Vagina (tissue), 2 donors: ENCODE measurements at regions not wholly inside any gene's neighbourhood (a gene's known extent, or its start where the extent isn't known, plus 50 kb on each side); places are given as distances from the start of the nearest gene placed in this dataset.

Experiments used
- DNase-seq, 2 donors: peaks; one replicate each; pipeline ENCODE4 v3.0.0-alpha.2; 2017; ENCODE audit errors: extremely low spot score in 2 of 2
- H3K27ac ChIP-seq: fragments of 200-600 bp; sonication (generic); one replicate; pipeline ENCODE4 v1.5.1; 2019
- H3K27me3 ChIP-seq: fragments of 200-600 bp; sonication (generic); one replicate; pipeline ENCODE4 v1.5.1; 2019
- H3K36me3 ChIP-seq, 2 donors: fragments of 200-600 bp; sonication (generic); one replicate each; pipeline ENCODE4 v1.5.1; 2017 to 2019
- H3K4me1 ChIP-seq: fragments of 200-600 bp; sonication (generic); one replicate; pipeline ENCODE4 v1.5.1; 2019
- H3K4me3 ChIP-seq, 2 donors: fragments of 200-600 bp; sonication (generic); 1 replicate in 1 of 2; 2 replicates in 1 of 2; pipeline ENCODE4 v1.5.1; 2016 to 2019
- H3K9me3 ChIP-seq: fragments of 200-600 bp; sonication (generic); one replicate; pipeline ENCODE4 v1.5.1; 2019
- POLR2A ChIP-seq, 2 donors: fragments of 450-650 bp; IDR thresholded peaks; one replicate each; pipeline ENCODE4 v1.6.1; 2017; ENCODE audit warnings: antibody characterized with exemption in 2 of 2, mild to moderate bottlenecking in 2 of 2, moderate library complexity in 2 of 2
- POLR2AphosphoS5 ChIP-seq, 2 donors: sonication (generic); formaldehyde crosslinking; IDR thresholded peaks; one replicate each; pipeline ENCODE4 v1.9.0; 2017; ENCODE audit warnings: antibody characterized with exemption in 2 of 2, mild to moderate bottlenecking in 2 of 2, low read depth in 1 of 2; ENCODE audit not compliant: insufficient read depth in 1 of 2
- intact Hi-C: fragments of 100-400 bp; cut with DNase I; formaldehyde crosslinking; loops from one replicate; pipeline ENCODE4 v1.15.1; 2023
- TF ChIP-seq, protein P1 (sequence below), 3 experiments: fragments of 450-650 bp in 2 of 3; fragments of 200-600 bp in 1 of 3; sonication (generic) in 1 of 3; IDR thresholded peaks; one replicate each; pipeline ENCODE4 v1.5.1; 2017 to 2019; ENCODE audit warnings: antibody characterized with exemption in 3 of 3, mild to moderate bottlenecking in 2 of 3, moderate library complexity in 2 of 3

DNA sequence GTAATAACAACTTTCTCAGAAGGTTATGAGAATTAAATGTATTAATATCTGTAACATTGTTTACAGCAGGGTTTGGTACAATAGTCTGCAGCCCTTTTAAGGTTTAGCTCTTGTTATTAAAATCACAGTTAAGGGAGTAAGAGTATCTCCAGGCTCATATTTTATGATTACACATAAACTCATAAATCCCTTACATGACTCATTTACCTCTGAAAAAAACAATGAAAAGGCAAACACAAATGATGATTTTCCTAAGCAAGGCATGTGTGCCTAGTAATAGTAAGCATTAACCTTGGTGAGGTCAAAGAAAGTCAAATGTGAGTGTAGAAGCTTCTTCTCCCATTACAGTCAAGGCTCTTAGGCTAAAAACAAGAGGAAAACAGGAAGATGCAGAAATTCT lies 84.5 kb upstream of the ADGRL4 start:
- no peaks in the 10 kb centered on the region for H3K36me3 ChIP-seq
- TF ChIP-seq POLR2A (IDR thresholded peaks at IDR 0.05): no peak
- TF ChIP-seq, protein P1, sequence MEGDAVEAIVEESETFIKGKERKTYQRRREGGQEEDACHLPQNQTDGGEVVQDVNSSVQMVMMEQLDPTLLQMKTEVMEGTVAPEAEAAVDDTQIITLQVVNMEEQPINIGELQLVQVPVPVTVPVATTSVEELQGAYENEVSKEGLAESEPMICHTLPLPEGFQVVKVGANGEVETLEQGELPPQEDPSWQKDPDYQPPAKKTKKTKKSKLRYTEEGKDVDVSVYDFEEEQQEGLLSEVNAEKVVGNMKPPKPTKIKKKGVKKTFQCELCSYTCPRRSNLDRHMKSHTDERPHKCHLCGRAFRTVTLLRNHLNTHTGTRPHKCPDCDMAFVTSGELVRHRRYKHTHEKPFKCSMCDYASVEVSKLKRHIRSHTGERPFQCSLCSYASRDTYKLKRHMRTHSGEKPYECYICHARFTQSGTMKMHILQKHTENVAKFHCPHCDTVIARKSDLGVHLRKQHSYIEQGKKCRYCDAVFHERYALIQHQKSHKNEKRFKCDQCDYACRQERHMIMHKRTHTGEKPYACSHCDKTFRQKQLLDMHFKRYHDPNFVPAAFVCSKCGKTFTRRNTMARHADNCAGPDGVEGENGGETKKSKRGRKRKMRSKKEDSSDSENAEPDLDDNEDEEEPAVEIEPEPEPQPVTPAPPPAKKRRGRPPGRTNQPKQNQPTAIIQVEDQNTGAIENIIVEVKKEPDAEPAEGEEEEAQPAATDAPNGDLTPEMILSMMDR (IDR thresholded peaks at IDR 0.05): no peak
- no peak overlapping the region for H3K27ac ChIP-seq
- no peak for DNase-seq
- intact Hi-C loops: no loop called here
- H3K4me3 ChIP-seq: no peak overlapping the region
- H3K9me3 ChIP-seq: no peaks in the 10 kb centered on the region
- H3K27me3 ChIP-seq: no peaks in the 10 kb centered on the region
- no peaks in the 10 kb centered on the region for H3K4me1 ChIP-seq

DNA sequence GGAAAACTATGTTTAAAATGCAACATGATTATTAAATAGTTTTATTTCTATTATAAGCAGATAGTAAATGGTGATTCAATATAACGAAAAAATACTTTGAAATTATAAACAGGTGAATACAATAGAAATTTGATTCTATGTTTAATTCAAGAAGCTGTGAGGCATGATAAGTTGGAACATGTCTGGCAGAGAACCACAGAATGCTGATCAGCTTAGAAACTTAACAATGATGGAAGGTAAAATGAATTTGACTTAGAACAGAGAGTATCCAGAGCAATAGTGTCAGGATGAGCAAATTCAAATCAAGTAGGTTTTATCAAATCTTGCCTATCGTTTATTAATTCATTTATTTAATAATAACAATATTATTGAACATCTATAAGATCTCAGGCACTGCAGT lies 83.4 kb upstream of the ADGRL4 start:
- H3K4me3 ChIP-seq: no peak overlapping the region
- intact Hi-C loops: no loop called here
- no peaks in the 10 kb centered on the region for H3K27me3 ChIP-seq
- H3K27ac ChIP-seq: no peak overlapping the region
- H3K36me3 ChIP-seq: no peaks in the 10 kb centered on the region
- no peak for DNase-seq
- TF ChIP-seq POLR2A (IDR thresholded peaks at IDR 0.05) (no peak), POLR2AphosphoS5 (IDR thresholded peaks at IDR 0.05; ENCODE audit: insufficient read depth in 1 of 2, low read depth in 1 of 2) (no peak)
- TF ChIP-seq, protein P1 (IDR thresholded peaks at IDR 0.05): no peak
- H3K9me3 ChIP-seq: no peaks in the 10 kb centered on the region
- H3K4me1 ChIP-seq: no peaks in the 10 kb centered on the region

DNA sequence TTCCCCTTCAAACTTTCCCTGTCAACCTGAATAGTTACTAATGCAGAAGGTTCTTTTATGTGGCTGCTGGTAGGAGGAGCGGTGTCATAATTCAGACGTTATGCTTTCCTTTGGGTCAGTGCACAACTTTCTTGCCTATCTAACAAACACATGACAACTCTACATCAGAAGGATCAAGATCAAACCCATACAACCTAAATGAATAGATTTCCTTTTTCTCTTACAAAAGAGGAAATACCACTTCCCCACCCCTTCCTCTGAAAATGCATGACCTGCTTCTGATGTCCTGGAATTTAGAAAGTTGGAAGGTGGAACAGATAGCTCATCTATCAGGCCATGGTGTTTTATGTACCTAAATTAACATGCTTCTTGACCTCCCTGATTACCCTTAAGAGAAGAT lies 75.7 kb upstream of the ADGRL4 start:
- Histone ChIP-seq H3K36me3 (no peaks in the 10 kb centered on the region), H3K27me3 (no peaks in the 10 kb centered on the region), H3K27ac (no peak overlapping the region), H3K4me3 (no peak overlapping the region), H3K9me3 (no peaks in the 10 kb centered on the region), H3K4me1 (no peaks in the 10 kb centered on the region)
- intact Hi-C loops: no loop called here
- DNase-seq: no peak
- TF ChIP-seq, protein P1 (IDR thresholded peaks at IDR 0.05): no peak
- TF ChIP-seq POLR2A (IDR thresholded peaks at IDR 0.05) (no peak), POLR2AphosphoS5 (IDR thresholded peaks at IDR 0.05; ENCODE audit: insufficient read depth in 1 of 2, low read depth in 1 of 2) (no peak)

DNA sequence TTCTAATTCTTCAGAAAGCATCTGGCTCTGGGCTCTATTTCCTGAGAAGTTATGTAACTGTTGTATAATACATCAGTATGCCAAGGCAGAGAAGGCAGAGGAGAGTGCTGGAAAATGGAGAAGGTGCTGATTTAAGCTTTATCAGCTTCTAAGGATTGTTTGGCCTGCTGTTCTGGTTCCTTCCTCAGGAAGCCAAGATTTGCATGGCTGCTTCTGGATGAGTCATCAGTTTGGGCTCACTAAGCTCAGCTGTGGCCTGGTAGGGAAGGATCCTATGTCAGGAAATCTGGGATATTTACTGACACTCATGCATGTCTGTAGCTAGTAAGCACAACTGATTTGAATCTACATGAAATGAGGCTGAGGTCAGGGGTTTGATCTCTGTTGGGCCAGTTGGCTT lies 73.2 kb upstream of the ADGRL4 start:
- Histone ChIP-seq H3K4me1 (no peaks in the 10 kb centered on the region), H3K27me3 (no peaks in the 10 kb centered on the region), H3K36me3 (no peaks in the 10 kb centered on the region), H3K27ac (no peak overlapping the region), H3K9me3 (no peaks in the 10 kb centered on the region), H3K4me3 (no peak overlapping the region)
- no peak for DNase-seq
- intact Hi-C loops: no loop called here
- TF ChIP-seq, protein P1 (IDR thresholded peaks at IDR 0.05): no peak
- peak in 1 of 2 donors; percentile 73 for TF ChIP-seq POLR2AphosphoS5 (IDR thresholded peaks at IDR 0.05; ENCODE audit: insufficient read depth in 1 of 2, low read depth in 1 of 2)
- no peak for TF ChIP-seq POLR2A (IDR thresholded peaks at IDR 0.05)

DNA sequence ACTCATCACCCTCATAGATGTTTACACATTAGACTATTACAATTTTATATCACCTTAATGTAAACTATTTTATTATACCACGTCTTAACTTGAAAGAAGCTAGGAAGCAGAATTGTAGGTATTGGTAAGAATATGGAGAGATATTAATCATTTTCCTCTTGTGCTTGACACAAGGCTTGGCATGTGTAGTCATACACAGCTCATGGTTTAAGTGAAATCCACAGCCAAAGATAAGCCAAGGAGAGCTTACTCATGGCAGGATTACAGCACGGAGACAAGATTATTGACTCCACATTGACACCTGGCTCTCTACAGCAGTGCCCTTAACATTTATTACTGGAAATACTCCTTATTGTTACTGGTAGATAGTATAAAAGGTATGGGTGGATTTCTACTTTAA lies 68.4 kb upstream of the ADGRL4 start:
- TF ChIP-seq POLR2AphosphoS5 (IDR thresholded peaks at IDR 0.05; ENCODE audit: insufficient read depth in 1 of 2, low read depth in 1 of 2) (no peak), POLR2A (IDR thresholded peaks at IDR 0.05) (no peak)
- TF ChIP-seq, protein P1 (IDR thresholded peaks at IDR 0.05): no peak
- H3K27me3 ChIP-seq: no peaks in the 10 kb centered on the region
- no peak for DNase-seq
- no peaks in the 10 kb centered on the region for H3K36me3 ChIP-seq
- H3K9me3 ChIP-seq: no peaks in the 10 kb centered on the region
- intact Hi-C loops: no loop called here
- no peak overlapping the region for H3K27ac ChIP-seq
- H3K4me1 ChIP-seq: no peaks in the 10 kb centered on the region
- H3K4me3 ChIP-seq: no peak overlapping the region
